ENCODE measurements at regions not wholly inside any gene's neighbourhood (a gene's known extent, or its start where the extent isn't known, plus 50 kb on each side); places are given as distances from the start of the nearest gene placed in this dataset.
"Not testable (repeated sequence)": the region's sequence is repeated elsewhere in the genome, so short reads cannot be mapped to it uniquely, and the experiment has no call there.

- TF ChIP-seq, protein P1, sequence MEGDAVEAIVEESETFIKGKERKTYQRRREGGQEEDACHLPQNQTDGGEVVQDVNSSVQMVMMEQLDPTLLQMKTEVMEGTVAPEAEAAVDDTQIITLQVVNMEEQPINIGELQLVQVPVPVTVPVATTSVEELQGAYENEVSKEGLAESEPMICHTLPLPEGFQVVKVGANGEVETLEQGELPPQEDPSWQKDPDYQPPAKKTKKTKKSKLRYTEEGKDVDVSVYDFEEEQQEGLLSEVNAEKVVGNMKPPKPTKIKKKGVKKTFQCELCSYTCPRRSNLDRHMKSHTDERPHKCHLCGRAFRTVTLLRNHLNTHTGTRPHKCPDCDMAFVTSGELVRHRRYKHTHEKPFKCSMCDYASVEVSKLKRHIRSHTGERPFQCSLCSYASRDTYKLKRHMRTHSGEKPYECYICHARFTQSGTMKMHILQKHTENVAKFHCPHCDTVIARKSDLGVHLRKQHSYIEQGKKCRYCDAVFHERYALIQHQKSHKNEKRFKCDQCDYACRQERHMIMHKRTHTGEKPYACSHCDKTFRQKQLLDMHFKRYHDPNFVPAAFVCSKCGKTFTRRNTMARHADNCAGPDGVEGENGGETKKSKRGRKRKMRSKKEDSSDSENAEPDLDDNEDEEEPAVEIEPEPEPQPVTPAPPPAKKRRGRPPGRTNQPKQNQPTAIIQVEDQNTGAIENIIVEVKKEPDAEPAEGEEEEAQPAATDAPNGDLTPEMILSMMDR (conservative IDR thresholded peaks at IDR 0.05; ENCODE audit: low read depth in 2 of 2) = no peak
- TF ChIP-seq, protein P2, sequence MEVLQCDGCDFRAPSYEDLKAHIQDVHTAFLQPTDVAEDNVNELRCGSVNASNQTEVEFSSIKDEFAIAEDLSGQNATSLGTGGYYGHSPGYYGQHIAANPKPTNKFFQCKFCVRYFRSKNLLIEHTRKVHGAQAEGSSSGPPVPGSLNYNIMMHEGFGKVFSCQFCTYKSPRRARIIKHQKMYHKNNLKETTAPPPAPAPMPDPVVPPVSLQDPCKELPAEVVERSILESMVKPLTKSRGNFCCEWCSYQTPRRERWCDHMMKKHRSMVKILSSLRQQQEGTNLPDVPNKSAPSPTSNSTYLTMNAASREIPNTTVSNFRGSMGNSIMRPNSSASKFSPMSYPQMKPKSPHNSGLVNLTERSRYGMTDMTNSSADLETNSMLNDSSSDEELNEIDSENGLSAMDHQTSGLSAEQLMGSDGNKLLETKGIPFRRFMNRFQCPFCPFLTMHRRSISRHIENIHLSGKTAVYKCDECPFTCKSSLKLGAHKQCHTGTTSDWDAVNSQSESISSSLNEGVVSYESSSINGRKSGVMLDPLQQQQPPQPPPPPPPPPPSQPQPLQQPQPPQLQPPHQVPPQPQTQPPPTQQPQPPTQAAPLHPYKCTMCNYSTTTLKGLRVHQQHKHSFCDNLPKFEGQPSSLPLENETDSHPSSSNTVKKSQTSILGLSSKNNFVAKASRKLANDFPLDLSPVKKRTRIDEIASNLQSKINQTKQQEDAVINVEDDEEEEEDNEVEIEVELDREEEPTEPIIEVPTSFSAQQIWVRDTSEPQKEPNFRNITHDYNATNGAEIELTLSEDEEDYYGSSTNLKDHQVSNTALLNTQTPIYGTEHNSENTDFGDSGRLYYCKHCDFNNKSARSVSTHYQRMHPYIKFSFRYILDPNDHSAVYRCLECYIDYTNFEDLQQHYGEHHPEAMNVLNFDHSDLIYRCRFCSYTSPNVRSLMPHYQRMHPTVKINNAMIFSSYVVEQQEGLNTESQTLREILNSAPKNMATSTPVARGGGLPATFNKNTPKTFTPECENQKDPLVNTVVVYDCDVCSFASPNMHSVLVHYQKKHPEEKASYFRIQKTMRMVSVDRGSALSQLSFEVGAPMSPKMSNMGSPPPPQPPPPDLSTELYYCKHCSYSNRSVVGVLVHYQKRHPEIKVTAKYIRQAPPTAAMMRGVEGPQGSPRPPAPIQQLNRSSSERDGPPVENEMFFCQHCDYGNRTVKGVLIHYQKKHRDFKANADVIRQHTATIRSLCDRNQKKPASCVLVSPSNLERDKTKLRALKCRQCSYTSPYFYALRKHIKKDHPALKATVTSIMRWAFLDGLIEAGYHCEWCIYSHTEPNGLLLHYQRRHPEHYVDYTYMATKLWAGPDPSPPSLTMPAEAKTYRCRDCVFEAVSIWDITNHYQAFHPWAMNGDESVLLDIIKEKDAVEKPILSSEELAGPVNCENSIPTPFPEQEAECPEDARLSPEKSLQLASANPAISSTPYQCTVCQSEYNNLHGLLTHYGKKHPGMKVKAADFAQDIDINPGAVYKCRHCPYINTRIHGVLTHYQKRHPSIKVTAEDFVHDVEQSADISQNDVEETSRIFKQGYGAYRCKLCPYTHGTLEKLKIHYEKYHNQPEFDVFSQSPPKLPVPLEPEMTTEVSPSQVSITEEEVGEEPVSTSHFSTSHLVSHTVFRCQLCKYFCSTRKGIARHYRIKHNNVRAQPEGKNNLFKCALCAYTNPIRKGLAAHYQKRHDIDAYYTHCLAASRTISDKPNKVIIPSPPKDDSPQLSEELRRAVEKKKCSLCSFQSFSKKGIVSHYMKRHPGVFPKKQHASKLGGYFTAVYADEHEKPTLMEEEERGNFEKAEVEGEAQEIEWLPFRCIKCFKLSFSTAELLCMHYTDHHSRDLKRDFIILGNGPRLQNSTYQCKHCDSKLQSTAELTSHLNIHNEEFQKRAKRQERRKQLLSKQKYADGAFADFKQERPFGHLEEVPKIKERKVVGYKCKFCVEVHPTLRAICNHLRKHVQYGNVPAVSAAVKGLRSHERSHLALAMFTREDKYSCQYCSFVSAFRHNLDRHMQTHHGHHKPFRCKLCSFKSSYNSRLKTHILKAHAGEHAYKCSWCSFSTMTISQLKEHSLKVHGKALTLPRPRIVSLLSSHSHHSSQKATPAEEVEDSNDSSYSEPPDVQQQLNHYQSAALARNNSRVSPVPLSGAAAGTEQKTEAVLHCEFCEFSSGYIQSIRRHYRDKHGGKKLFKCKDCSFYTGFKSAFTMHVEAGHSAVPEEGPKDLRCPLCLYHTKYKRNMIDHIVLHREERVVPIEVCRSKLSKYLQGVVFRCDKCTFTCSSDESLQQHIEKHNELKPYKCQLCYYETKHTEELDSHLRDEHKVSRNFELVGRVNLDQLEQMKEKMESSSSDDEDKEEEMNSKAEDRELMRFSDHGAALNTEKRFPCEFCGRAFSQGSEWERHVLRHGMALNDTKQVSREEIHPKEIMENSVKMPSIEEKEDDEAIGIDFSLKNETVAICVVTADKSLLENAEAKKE (CRISPR knock-in tag; IDR thresholded peaks at IDR 0.05) = no peak
These were observed 817.0 kb downstream of the SORCS1 start (continued) for GRCh38 chr10:106347547-106347946.

DNA sequence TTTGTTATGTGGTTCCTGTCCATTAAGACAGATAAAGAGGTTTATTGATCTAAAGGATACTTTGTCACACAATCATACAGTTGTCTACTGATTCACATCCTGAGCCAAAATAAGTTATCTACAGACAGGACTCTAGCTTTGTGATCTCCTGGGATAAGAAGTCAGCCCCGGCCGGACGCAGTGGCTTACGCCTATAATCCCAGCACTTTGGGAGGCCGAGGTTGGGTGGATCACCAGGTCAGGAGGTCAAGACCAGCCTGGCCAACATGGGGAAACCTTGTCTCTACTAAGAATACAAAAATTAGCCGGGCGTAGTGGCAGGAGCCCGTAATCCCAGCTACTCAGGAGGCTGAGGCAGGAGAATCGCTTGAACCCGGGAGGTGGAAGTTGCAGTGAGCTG, 821.0 kb downstream of the SORCS1 start:
- not testable (repeated sequence) for H3K9me3 Mint-ChIP-seq; H3K27me3 Mint-ChIP-seq (ENCODE audit: insufficient read depth, low read depth, poor library complexity); H3K9me2 ChIP-seq (ENCODE audit: insufficient read depth); H3K27ac ChIP-seq (ENCODE audit: low read depth); DNase-seq (ENCODE audit: low spot score); H3K4me2 ChIP-seq; H3K79me2 ChIP-seq (replicated peaks; ENCODE audit: insufficient read depth); H3K4me3 ChIP-seq; H3K36me3 Mint-ChIP-seq (ENCODE audit: low read depth); H3F3A ChIP-seq (replicated peaks; ENCODE audit: low read depth); H2AFZ ChIP-seq; ATAC-seq; H3K4me1 Mint-ChIP-seq; H3K36me3 ChIP-seq (ENCODE audit: insufficient read depth); H3K27ac Mint-ChIP-seq; H3K4me1 ChIP-seq (ENCODE audit: insufficient read depth); H4K20me1 ChIP-seq (replicated peaks; ENCODE audit: insufficient read depth); H3K4me3 Mint-ChIP-seq; H3K27me3 ChIP-seq (ENCODE audit: insufficient read depth)

- Histone ChIP-seq H3K4me2 (no peak overlapping the region), H3K27me3 (ENCODE audit: insufficient read depth) (no peaks in the 10 kb centered on the region), H3K9me2 (ENCODE audit: insufficient read depth) (no peaks in the 10 kb centered on the region), H3K36me3 (ENCODE audit: insufficient read depth) (no peaks in the 10 kb centered on the region), H3K27ac (ENCODE audit: low read depth) (no peak overlapping the region), H3K4me1 (ENCODE audit: insufficient read depth) (no peaks in the 10 kb centered on the region), H4K20me1 (replicated peaks; ENCODE audit: insufficient read depth) (no peaks in the 10 kb centered on the region), H3F3A (replicated peaks; ENCODE audit: low read depth) (no peaks in the 10 kb centered on the region), H3K79me2 (replicated peaks; ENCODE audit: insufficient read depth) (no peaks in the 10 kb centered on the region), H3K4me3 (no peak overlapping the region), H2AFZ (no peak overlapping the region)
- H3K9me3 Mint-ChIP-seq = no peaks in the 10 kb centered on the region
- DNase-seq (ENCODE audit: low spot score) = no peak
- H3K4me1 Mint-ChIP-seq = no peaks in the 10 kb centered on the region
- no peak overlapping the region for H3K4me3 Mint-ChIP-seq
- H3K36me3 Mint-ChIP-seq (ENCODE audit: low read depth) = no peaks in the 10 kb centered on the region
- H3K27me3 Mint-ChIP-seq (ENCODE audit: insufficient read depth, low read depth, poor library complexity) = no peaks in the 10 kb centered on the region
- ATAC-seq = no peak
- no peak overlapping the region for H3K27ac Mint-ChIP-seq
- no peak for TF ChIP-seq CREB1 (CRISPR knock-in tag; IDR thresholded peaks at IDR 0.05; ENCODE audit: low read depth)
- TF ChIP-seq ZNF331 (CRISPR knock-in tag; IDR thresholded peaks at IDR 0.05; ENCODE audit: low read depth) = no peak
- TF ChIP-seq, protein P1 (conservative IDR thresholded peaks at IDR 0.05; ENCODE audit: low read depth in 2 of 2) = no peak
- TF ChIP-seq ZNF114 (CRISPR knock-in tag; IDR thresholded peaks at IDR 0.05) = no peak
- TF ChIP-seq JUNB (IDR thresholded peaks at IDR 0.05; ENCODE audit: unreplicated experiment) = no peak
- no peak for TF ChIP-seq NANOG (IDR thresholded peaks at IDR 0.05; ENCODE audit: borderline replicate concordance)
These were observed 823.1 kb downstream of the SORCS1 start for GRCh38 chr10:106341356-106341755.

Data from GM23338 (cell line).